HUDEP-2 (cell line): ENCODE measurements at regions not wholly inside any gene's neighbourhood (a gene's known extent, or its start where the extent isn't known, plus 50 kb on each side); places are given as distances from the start of the nearest gene placed in this dataset.
"Not testable (repeated sequence)": the region's sequence is repeated elsewhere in the genome, so short reads cannot be mapped to it uniquely, and the experiment has no call there.

ENCODE experiments used
- DNase-seq, 76 experiments: peaks; one replicate each; lab custom pipeline; 2025; ENCODE audit not compliant: unreplicated experiment in 76 of 76; lab: John Stamatoyannopoulos, UW

DNA sequence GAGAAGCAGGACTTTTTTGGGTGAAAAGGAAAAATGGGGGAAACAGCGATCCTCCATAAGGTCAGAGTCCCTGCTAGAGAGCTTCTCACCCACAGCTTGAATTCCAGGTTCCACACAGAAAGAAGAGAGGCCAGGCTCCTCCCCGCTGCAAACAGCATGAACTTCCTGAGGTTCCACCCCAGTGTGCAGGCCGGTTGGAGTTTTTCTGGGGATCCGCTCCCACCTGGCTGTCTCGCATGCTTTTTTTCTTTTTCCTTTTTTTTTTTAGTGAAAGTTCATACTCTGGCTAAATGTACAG, 595.1 kb upstream of the ZP4 start:
- DNase-seq: no peak

DNA sequence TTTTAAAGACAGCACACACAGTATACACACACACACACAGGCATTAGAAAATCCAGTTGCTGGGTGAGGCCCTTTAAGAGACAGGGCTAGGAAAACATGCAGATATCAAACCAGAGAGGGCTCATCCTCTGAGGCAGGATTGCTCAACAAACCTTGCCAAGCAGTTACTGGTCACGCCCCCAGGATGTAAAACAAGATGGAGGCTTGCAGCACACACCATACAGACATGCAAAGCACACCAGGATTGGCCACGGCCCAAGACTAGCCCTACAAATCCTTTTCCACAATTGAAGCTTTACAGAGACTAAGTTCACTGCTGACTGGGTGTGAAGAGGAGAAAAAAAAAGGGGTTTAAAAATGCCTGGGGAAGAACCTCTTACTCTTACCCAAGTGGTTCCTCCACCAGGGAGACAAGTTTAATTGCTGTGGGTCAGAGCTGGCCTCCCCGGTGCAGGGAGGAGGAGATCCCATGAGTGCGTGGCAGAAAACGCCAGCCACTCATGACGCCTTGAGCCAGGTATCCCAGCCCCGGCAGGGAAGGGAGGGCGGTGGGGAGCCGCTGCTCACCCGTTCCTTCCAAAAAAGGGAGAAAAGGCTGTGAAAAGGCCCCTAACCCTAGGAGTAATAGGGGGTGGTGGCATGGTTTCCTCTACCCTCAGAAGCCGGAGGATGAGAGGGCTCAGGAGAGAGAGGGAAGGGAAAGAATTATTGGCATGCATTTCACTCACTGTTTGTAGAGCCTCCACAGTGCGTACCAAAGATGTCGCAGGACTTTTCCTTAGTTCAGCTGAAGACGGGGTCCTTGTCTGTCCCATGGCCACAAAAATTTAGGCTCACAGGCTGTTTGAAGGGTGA, 594.6 kb upstream of the ZP4 start:
- DNase-seq: no peak

DNA sequence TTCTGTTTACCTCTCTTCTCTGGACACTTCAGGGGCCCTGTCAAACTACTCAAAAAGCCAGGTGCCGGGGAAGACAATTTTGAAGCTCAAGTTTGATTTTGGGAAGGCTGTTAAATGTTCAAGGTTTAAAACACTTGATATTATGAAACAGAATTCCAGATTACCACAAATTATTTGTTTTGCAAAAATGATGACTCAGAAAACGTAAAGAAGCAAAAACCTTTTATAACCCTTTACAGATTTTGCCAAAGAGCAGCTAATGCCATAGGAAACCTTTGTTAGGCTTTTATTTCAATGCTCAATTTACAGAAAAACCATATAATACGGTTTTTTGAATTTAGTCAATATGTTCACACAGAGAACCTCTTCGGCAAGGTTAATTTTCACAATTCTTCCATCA, 593.4 kb upstream of the ZP4 start:
- DNase-seq: no peak

DNA sequence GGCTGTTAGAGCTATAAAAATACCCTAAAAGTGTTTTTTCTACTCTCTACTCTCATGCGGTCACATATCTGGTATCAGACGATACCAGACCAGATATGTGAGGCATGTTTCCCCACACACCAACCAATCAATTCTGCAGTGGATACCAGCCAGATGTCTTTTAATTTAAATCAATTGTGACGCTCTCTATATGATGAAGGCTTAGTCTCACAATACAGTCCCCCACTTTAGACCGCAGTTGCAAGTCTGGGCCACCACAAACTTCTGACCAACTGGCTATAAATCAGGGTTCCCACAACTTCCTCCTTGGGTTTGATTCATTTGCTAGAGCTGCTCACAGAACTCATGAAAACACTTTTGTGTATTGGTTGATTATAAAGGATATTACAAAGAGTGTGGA, 586.1 kb upstream of the ZP4 start:
- DNase-seq: no peak

DNA sequence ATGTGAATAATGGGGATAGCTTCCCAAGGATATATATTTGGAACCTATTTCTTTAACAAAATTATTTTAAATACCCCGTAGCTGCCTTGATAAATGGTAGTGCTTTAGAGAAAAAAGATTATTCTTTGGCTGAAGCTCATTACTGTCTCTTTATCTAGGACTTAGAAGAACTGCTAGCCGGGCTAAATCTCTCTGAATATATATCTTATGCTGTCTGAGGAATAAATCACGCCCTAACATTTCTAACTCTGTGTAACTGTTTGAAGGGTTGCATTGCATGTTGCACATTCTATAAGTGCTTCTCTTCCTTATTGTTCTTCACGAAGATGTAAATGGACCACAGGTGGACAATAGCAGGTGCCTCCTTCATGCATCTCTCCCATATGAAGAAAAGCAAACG, 585.0 kb upstream of the ZP4 start:
- DNase-seq: no peak

DNA sequence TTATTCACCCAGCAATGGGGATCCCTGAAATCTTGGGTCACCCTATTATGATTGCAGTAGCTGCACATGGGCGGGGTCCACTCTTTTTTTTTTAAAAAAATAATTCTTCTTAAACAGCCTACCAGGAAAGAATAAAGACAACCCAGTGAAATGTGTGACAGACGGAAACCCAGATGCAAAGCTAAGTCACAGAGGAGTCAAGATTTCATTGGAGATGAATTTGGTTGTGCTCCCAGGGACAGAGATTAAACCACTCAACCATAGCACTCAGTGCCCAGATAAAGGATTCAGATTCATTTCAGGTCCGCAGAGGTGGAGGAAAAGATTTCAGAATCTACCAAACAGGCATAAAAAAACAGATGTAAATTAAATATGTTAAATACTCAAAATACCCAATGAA, 583.5 kb upstream of the ZP4 start:
- DNase-seq: no peak

DNA sequence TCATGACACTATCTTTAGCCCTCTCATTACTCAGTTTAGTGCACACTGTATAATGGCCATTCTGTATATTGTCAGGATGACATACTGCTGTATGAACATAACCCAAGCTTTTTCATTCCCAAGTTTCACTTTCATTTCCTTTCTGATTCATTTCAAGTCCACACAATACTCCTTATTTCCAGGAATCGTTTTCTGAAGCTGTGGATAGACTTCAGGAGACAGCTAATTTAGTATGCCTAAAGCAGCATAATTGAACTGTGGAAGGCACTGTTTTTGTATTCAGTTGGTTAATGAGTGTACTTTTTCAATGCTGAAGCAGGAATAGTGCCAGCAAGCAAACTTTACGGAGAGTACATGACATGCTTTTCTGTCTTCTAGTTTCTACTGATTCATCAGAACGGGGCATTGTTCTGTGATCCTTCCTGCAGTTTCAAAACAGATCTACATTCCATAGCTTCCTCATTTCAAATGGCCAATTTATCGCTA, 578.5 kb upstream of the ZP4 start:
- DNase-seq: no peak

DNA sequence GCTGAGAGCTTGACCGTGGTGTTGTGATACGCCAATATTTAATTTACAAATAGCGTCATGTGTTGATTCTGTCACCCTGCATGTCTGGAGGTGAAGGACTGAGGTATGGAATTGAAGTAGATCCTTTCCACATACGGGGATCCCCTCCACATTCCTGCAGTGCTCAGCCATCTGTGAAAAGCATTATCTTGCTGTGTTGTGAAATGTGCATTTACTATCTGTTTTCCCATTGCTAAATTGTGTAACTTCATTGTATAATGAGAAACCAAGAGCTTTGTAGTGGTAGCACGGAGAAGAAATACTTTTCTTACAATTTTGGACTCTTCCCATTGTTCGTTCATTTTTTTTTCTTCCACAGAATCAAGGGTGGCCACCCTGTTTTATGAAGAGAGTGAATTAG, 577.3 kb upstream of the ZP4 start:
- DNase-seq: no peak

DNA sequence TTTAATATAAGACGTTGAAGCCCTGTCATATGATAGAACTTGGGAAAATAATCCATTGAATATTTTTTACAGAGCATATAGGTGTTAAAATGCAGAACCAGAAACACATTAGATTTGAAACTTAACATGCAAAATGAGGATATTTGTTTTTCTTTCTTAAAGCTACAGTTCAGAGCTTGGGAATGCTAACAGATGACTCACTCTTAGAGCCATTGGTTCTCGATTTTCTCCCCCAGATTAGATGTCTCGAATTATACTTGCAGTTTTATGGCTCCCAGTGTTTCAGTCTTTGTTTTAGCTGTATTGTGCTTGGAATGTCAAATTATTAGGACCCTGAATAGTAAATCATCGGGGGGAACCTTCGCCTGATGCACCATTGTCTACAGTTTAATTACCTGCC, 575.7 kb upstream of the ZP4 start:
- no peak for DNase-seq

DNA sequence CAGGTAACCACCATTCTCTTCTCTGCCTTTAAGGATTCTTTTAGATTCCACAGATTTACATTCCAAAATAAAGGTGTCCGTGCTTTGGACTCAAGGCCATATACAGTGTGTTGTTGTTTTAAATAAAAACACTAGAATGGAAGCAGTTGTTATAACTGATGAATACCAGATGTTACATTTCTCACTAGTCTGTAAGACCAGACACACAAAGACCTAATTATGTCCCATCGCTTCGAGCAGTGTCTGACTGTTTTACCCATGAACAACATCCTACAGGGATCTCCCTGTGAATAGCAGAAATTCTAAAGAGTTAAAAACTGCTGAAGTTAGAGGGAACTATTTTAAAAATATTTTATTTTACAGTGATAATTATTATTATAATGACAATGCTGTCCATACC, 574.7 kb upstream of the ZP4 start:
- no peak for DNase-seq

DNA sequence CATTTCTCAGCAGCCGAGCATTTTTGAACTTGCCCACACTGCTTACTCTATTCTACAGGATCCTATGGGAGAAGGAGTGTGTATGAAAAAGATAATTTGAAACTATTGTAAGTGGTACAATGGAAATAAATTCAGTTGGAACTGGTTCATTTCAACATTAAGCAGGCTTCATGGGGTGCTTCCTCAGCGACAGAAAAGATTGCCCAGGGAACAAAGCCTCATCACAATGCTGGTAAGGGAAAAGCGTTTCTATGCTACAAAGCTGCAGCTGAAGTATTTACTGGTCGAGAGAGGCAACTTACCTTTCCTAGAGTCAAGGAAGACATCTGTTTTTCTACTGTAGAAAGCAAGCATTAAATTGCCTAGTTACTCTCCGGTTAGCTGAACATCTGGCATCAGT, 568.2 kb upstream of the ZP4 start:
- no peak for DNase-seq

DNA sequence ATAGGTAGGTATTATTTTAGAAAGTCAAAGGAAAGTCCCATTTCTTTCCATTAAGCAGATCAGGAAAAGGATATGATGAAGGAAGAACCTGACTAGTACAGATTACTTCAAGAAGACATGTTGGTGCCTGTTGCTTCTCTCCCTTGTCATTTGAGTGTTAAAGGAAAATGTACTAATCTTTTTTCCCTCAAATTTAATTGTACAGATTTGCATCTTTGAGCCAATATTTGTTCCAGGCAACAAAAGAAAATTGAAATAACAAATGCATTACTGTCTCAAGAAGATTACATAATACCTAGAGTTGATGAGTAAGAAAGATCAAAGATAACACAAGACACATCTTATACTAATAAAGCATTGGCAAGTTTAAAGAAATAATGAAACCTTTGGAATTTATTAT, 566.9 kb upstream of the ZP4 start:
- no peak for DNase-seq

DNA sequence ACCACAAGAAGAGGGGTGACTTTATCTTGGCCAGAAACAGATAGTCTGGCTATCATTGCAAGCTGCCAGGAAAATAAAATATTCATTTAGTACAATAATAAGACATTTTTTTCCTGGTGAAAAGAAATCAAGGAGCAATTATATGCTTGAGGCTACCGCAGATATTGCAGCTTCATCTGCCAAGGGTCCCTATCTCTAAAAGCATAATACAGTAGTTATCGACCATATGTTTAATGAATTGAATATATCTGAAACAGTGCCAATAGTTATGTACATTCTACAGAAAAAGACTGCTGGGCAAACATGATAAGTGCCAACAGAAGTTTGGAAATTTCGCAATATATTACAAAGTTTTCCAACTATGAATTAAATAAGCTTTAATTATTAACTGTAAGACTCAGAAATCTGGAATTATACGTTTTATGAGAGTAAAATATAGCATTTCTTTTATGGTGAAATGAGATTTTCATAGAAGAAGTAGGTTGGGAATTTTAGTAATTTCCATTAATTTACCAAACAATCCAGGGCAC, 561.1 kb upstream of the ZP4 start:
- DNase-seq: peak in 2 of 76 experiments; percentile 6 to 21

DNA sequence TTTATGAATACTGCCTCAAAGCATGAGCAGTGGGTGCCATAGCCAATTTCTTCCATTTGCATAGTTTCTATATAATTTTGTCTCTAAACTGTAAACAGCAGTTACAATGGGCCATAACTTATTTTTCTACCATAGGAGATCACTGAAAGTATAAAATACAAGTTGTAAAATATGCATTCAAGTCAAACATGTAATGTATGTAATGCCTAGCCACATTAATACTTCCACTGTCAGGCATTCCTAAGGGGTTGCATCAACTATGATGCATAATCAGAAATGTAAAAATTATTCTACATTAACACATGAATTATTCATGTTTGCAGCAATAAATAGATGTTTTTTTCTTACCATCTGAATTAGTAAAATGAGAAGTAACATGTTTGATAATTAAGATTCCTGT, 560.3 kb upstream of the ZP4 start:
- no peak for DNase-seq

DNA sequence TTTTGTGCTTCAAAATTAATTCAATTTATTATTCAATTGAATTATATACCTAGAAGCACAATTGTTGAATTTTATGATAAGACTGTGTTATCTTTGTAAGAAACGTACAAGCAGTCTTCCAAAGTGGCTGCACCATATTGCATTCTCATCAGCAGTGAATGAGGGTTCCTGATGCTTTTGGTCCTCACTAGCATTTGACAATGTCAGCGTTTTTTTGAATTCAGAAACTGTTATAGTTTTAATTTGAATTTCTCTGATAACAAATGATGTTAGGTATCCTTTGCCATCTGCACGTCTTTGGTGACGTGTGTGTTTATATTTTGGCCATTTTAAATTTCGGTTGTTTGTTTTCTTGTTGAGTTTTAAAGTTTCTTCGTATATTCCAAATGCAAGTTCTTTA, 553.0 kb upstream of the ZP4 start:
- DNase-seq: no peak

DNA sequence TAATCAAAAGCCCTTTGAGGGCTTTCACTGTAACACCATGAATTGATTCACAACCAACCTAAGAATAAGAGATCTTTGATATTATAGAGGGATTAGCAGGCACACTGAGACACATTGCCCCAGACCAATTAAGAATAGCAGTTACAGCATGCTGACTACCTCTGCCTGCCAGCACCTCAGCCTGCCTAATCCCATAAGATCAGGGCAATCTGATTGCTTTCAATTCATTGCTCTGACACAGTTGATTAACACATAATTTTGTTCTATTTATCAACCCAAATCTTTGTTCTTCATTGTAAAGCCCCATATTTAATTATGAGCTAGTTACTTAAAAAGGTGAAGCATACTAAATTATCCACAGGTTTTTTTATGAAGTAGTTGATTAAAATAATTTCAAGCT, 548.8 kb upstream of the ZP4 start:
- no peak for DNase-seq

DNA sequence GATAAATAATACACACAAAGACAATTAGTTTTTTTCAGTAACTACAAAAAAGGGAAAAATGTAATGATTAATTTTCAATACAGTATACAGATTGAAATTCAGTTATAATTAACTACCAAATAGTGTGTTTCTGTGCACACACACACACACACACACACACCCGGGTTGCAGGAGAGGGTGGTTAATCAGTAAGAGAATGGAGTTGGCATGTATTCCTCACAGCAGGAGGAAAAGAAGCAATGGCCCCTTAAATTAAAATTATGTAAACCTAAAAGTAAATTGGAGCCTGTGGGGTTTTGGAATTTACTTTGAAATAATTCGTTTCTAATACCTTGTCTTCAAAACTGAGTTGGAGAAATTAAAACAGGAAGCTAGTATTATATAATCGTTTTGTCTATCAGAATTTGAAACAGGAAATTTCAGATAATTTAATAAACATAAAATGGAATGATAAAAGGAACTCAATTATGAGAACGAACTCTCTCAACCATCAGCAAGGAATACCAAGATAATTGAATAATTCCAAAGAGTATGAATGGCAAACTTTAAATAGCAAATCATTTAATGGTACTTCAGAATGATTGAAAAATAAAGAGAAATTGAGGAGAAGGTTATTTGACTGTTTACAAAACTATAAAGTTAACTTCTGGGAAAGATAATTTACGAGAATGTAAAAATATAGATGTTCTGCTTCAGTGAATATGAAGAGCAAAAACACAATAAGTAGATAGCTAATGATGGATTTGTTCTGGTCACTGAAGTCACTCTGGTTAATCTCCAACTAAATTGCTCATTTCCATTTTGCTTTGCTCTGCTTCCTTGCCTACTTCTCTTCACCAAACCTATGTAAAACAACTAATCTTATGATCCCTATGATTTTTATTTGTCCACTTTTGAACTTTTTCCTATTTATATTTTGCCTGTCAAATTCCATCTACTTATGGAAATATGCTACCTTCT, 547.9 kb upstream of the ZP4 start:
- DNase-seq: no peak

DNA sequence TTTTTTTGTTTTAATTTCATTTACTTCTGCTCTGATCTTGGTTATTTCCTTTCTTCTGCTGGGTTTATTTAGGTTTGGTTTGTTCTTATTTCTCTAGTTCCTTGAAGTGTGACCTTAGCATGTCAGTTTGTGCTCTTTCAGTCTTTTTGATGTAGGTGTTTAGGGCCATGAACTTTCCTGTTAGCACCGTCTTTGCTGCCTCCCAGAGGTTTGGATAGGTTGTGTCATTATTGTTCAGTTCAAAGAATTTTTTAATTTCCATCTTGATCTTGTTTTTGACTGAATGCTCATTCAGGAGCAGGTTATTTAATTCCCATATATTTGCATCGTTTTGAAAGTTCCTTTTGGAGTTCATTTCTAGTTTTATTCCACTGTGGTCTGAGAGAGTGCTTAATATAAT, 539.0 kb upstream of the ZP4 start:
- DNase-seq: not testable (repeated sequence)

DNA sequence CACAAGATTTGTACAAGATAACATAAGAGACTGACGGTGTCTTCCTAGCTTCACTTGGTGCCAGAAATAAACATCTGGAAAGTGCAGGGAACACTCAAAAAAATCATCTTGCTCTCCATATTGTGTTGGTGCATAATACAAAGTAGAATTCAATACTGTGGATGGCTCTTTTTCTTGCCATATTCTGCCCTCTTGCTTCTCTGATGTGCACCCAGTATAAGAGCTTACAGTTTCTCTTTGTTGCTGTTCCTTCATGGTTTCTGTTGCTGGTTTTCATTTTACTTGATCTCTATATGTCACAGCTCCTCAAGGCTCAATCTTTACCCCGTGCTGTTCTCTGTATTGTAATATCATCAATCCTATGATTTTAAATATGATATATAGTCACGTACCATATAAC, 528.5 kb upstream of the ZP4 start:
- DNase-seq: no peak

DNA sequence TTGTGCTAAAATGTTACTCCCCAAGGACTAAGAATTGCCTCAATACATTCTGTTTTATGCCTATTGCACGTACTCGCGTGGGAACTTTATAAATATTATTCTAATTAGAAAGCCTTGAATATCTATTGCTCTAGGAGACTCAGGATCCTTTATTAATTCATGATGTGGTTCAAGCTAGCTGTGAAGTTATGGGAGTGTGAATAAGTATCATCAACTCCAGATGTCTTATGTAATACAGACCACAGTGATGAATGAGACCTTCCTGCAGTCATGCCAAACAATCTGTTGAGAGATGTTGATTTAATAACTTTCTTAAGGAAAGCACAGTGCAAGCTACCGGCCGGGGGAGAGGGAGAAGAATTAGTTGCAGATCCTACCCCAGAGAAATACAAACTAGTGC, 519.2 kb upstream of the ZP4 start:
- no peak for DNase-seq

DNA sequence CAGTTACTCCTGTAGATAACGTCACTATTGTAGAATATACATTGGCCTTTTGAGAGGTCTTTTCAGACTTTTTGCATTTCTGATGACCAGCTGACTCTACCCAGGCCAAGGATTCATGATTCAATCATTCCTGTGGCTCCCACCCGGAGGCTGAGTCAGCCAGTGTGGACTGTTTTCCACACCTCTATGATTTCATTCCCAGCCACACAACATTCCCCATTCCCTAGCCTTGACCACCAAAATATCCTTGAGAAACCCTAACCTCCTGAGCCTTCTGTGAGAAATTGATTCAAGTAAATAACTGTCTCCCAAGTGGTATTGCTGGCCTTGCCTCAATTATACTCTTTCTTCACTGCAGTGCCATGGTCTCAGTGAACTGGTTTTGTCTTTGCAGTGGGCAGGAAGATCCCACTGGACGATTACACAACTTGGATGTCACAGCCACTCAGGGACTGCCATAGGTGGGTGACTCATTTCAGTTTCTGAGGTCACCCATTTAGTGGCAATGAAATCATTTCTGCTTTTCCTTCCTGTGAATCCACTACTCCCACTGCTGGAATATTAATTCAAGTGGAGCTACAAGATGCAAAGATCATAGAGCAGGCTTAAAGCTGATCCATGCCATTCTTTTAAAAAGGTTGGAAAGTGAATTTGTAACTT, 518.6 kb upstream of the ZP4 start:
- no peak for DNase-seq
